ENCODE measurements at regions not wholly inside any gene's neighbourhood (a gene's known extent, or its start where the extent isn't known, plus 50 kb on each side); places are given as distances from the start of the nearest gene placed in this dataset.
"Not testable (repeated sequence)": the region's sequence is repeated elsewhere in the genome, so short reads cannot be mapped to it uniquely, and the experiment has no call there.

DNA sequence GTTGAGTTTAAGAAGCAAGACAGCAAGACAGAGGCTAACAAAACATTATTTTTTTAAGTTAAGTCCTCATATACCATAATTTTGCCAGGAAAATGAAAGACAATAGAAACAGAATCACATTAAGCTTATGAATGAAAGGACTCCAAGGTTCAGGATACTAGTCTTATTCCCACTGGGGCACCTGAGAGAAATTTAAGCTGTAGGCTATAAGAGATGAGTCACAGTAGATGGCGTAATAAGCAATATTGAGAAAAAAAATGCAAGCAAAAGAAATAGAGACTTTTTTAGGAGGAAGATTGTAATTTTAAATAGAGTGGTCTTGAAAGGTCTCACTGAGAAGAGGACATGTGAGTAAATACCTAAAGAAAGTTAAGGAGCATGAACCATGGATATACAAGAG, 57.1 kb upstream of the KIF2B start:
- DNase-seq (ENCODE audit: low read depth) = no peak
- in situ Hi-C loops (cut with HindIII; ENCODE audit: low pct_unique_long_range_greater_than_20kb, low sequenced_read_pairs) = no loop called here

DNA sequence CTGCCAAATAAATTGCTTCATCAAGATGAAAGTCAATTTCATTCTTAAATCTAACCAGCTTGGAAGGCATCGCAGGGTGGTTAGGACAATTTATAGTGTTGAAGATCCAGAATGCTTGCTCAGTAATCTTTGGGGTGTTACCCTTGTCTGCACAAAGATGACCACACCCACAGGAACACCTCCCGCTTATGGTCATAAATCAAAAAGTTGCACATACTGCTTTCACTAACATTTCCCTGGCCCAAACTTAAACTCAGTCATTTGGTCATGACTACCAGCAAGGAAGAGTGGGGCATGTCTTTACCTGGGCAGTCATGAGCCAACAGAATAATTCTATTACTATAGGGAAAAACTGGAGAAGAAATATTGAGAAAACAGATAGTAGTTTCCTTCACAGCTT, 57.6 kb upstream of the KIF2B start:
- DNase-seq (ENCODE audit: low read depth) = no peak
- in situ Hi-C loops (cut with HindIII; ENCODE audit: low pct_unique_long_range_greater_than_20kb, low sequenced_read_pairs) = no loop called here

- in situ Hi-C loops (cut with HindIII; ENCODE audit: low pct_unique_long_range_greater_than_20kb, low sequenced_read_pairs) = no loop called here
- DNase-seq (ENCODE audit: low read depth) = no peak
Measured at GRCh38 chr17:53757559-53757958, 65.2 kb upstream of the KIF2B start.

DNA sequence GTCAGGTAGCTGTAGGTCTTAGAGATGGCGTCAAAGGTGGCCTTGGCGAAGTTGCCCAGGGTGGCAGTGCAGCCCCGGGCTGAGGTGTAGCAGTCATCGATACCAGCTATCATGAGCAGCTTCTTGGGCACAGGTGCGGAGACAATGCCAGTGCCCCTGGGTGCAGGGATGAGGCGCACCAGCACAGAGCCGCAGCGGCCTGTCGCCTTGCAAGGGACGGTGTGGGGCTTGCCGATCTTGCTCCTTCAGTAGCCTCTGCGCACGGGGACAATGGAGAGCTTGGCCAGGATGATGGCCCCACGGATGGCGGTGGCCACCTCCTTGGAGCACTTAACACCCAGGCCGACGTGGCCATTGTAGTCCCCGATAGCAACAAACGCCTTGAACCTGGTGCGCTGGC, 65.6 kb upstream of the KIF2B start:
- in situ Hi-C loops (cut with HindIII; ENCODE audit: low pct_unique_long_range_greater_than_20kb, low sequenced_read_pairs) = not testable (repeated sequence)

GRCh38 chr17:53749178-53749577, 73.5 kb upstream of the KIF2B start:
- in situ Hi-C loops (cut with HindIII; ENCODE audit: low pct_unique_long_range_greater_than_20kb, low sequenced_read_pairs) = no loop called here
- peak; percentile 43 for DNase-seq (ENCODE audit: low read depth)

More for the DNA sequence above, 65.6 kb upstream of the KIF2B start:
- DNase-seq (ENCODE audit: low read depth) = not testable (repeated sequence)

- in situ Hi-C loops (cut with HindIII; ENCODE audit: low pct_unique_long_range_greater_than_20kb, low sequenced_read_pairs); DNase-seq (ENCODE audit: low read depth): not testable (repeated sequence)
Measured at GRCh38 chr17:53748159-53748820, 74.4 kb upstream of the KIF2B start.

DNA sequence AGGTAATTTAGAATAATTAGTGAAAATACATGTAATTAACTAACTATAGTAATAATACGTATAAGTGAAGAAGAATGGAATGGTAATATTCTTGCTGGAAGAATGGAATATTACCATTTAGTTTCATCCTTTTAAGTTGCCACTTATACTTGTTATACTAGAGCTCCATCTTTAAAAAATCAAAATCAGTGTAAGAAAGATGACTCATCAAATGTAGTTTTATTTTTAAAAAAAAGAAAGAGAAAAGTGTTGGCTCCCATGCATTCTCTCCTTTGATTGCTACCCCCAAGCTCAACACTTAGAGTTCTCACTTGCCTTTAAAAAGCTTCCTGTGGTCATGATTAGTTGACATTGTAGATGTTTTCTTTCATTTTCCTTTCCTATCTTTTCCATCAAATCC, 82.4 kb upstream of the KIF2B start:
- no peak for DNase-seq (ENCODE audit: low read depth)
- in situ Hi-C loops (cut with HindIII; ENCODE audit: low pct_unique_long_range_greater_than_20kb, low sequenced_read_pairs) = no loop called here

GRCh38 chr17:53736516-53737240, 86.0 kb upstream of the KIF2B start:
- in situ Hi-C loops (cut with HindIII; ENCODE audit: low pct_unique_long_range_greater_than_20kb, low sequenced_read_pairs) = no loop called here
- DNase-seq (ENCODE audit: low read depth) = peak; percentile 94

GRCh38 chr17:53724726-53725125, 98.0 kb upstream of the KIF2B start:
- in situ Hi-C loops (cut with HindIII; ENCODE audit: low pct_unique_long_range_greater_than_20kb, low sequenced_read_pairs) = no loop called here
- peak; percentile 73 for DNase-seq (ENCODE audit: low read depth)

DNA sequence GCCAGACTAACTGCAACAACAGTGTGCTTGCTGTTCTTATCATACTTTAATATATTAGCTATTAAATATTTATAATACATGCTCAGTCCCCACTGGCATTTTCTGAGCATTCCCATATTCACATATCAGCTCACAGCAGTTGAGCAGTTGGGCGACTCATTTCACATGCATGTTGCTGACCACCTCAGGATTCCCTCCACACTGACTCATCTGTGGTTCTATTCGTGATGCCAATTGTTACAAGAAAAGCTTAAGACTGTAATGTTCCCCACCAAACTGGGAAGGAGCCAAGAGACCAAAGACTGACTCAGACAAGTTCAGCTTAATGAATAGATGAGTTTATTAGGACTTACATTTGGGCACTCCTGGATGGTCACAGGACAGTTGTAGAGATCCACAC, 100.3 kb upstream of the KIF2B start:
- in situ Hi-C loops (cut with HindIII; ENCODE audit: low pct_unique_long_range_greater_than_20kb, low sequenced_read_pairs) = no loop called here
- peak; percentile 91 for DNase-seq (ENCODE audit: low read depth)

DNA sequence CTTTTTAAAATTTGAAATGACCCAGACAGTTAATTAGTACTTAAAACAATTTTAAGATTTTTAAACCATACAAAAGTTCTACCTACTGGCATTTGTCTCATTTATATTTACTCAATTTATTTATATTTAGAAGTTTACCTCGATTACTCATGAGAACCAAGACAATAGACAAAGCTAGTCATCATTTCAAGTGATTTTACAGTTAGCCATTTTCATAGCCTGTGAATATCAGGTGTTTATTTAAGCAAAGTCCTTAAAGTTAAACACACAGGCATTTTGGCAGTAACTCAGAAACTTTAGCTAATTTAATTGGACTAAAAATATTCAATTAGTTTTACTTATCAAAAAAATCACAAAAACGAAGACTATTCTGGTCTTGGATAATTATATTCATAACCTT, 101.6 kb upstream of the KIF2B start:
- DNase-seq (ENCODE audit: low read depth) = no peak
- in situ Hi-C loops (cut with HindIII; ENCODE audit: low pct_unique_long_range_greater_than_20kb, low sequenced_read_pairs) = no loop called here

- DNase-seq (ENCODE audit: low read depth) = no peak
- in situ Hi-C loops (cut with HindIII; ENCODE audit: low pct_unique_long_range_greater_than_20kb, low sequenced_read_pairs) = no loop called here
Measured at GRCh38 chr17:53719229-53719628, 103.5 kb upstream of the KIF2B start.

GRCh38 chr17:53707566-53707965, 115.2 kb upstream of the KIF2B start:
- in situ Hi-C loops (cut with HindIII; ENCODE audit: low pct_unique_long_range_greater_than_20kb, low sequenced_read_pairs) = no loop called here
- DNase-seq (ENCODE audit: low read depth) = no peak

GRCh38 chr17:53696286-53696685, 126.4 kb upstream of the KIF2B start:
- in situ Hi-C loops (cut with HindIII; ENCODE audit: low pct_unique_long_range_greater_than_20kb, low sequenced_read_pairs) = no loop called here
- no peak for DNase-seq (ENCODE audit: low read depth)

- in situ Hi-C loops (cut with HindIII; ENCODE audit: low pct_unique_long_range_greater_than_20kb, low sequenced_read_pairs) = no loop called here
- DNase-seq (ENCODE audit: low read depth) = no peak
Measured at GRCh38 chr17:53687324-53687723, 135.4 kb upstream of the KIF2B start.

GRCh38 chr17:53680745-53681144, 142.0 kb upstream of the KIF2B start:
- in situ Hi-C loops (cut with HindIII; ENCODE audit: low pct_unique_long_range_greater_than_20kb, low sequenced_read_pairs) = no loop called here

GRCh38 chr17:53668854-53669253, 153.9 kb upstream of the KIF2B start:
- in situ Hi-C loops (cut with HindIII; ENCODE audit: low pct_unique_long_range_greater_than_20kb, low sequenced_read_pairs) = no loop called here
- DNase-seq (ENCODE audit: low read depth) = no peak

More at GRCh38 chr17:53680745-53681144, 142.0 kb upstream of the KIF2B start:
- DNase-seq (ENCODE audit: low read depth) = no peak

DNA sequence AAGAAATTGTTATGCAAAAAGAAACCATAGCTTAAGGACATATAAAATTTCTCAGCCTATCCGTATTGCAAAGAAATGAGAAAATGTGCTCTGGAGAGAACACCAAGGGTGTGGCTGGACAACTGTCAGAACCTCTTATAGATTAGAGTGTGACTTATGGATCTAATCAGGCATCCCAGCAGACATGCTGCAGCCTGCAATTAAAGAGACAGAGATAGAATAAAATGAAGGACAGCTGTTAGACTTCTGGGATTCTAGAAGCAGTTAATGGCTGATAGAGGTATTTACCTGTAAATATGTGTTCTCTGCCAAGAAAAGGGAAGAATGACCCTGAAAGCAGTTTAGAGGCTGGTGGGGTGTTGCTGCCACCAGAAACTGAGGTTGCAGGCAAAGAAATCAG, 160.1 kb upstream of the KIF2B start:
- in situ Hi-C loops (cut with HindIII; ENCODE audit: low pct_unique_long_range_greater_than_20kb, low sequenced_read_pairs) = no loop called here
- no peak for DNase-seq (ENCODE audit: low read depth)

GRCh38 chr17:53659181-53659580, 163.5 kb upstream of the KIF2B start:
- in situ Hi-C loops (cut with HindIII; ENCODE audit: low pct_unique_long_range_greater_than_20kb, low sequenced_read_pairs) = no loop called here
- DNase-seq (ENCODE audit: low read depth) = no peak

- DNase-seq (ENCODE audit: low read depth) = no peak
Measured at GRCh38 chr17:53655591-53655990, 167.1 kb upstream of the KIF2B start.

More at GRCh38 chr17:53655591-53655990, 167.1 kb upstream of the KIF2B start:
- in situ Hi-C loops (cut with HindIII; ENCODE audit: low pct_unique_long_range_greater_than_20kb, low sequenced_read_pairs) = no loop called here

Measured in Caki2 (cell line).